Stimulated activated memory B cell treated with anti-CD40 and anti-IgM and Interleukin-4, amounts not matched to agents 10 μg/mL and 1 μg/mL and 100 μg/mL, for 72 hours (primary cell): ENCODE measurements at regions not wholly inside any gene's neighbourhood (a gene's known extent, or its start where the extent isn't known, plus 50 kb on each side); places are given as distances from the start of the nearest gene placed in this dataset.
"Not testable (repeated sequence)": the region's sequence is repeated elsewhere in the genome, so short reads cannot be mapped to it uniquely, and the experiment has no call there.

ENCODE experiments used
- ATAC-seq: fragments of 150-1000 bp; cut with Tn5 transposase; 2 replicates; pipeline ENCODE4 v1.10.0; 2021
- H3K27ac Mint-ChIP-seq: one replicate; pipeline ENCODE4 v1.8.0; 2022; ENCODE audit warnings: mild to moderate bottlenecking, mixed read lengths
- H3K27me3 Mint-ChIP-seq: one replicate; pipeline ENCODE4 v1.8.0; 2022; ENCODE audit warnings: mixed read lengths
- H3K36me3 Mint-ChIP-seq: one replicate; pipeline ENCODE4 v1.8.0; 2022; ENCODE audit warnings: mixed read lengths
- H3K4me1 Mint-ChIP-seq: one replicate; pipeline ENCODE4 v1.8.0; 2022; ENCODE audit warnings: mixed read lengths
- H3K4me3 Mint-ChIP-seq: one replicate; pipeline ENCODE4 v1.8.0; 2022; ENCODE audit warnings: mild to moderate bottlenecking, moderate library complexity, mixed read lengths
- H3K9me3 Mint-ChIP-seq: one replicate; pipeline ENCODE4 v1.8.0; 2022; ENCODE audit warnings: mixed read lengths

DNA sequence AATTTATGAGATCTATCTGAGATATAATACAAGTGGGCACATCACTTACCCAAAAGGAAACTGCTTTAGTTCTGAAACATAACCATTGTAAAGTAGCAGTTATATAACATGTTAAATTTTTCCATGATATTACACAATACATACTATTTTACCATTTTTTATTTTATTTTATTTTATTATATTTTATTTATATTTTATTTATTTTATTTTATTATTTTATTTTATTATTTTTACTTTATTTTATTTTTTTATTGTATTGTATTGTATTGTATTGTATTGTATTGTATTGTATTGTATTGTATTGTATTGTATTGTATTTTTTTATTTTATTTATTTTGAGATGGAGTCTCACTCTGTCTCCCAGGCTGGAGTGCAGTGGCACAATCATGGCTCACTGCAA is 1095.9 kb downstream of the SUCLG1 start:
- H3K4me1 Mint-ChIP-seq, H3K36me3 Mint-ChIP-seq, H3K27me3 Mint-ChIP-seq, H3K4me3 Mint-ChIP-seq, H3K27ac Mint-ChIP-seq, ATAC-seq: not testable (repeated sequence)
- peaks cover 12% of the 10 kb centered on the region for H3K9me3 Mint-ChIP-seq

- Mint-ChIP-seq H3K4me1 (no peaks in the 10 kb centered on the region), H3K4me3 (no peak overlapping the region)
Observed at GRCh38 chr2:83359336-83359735, 1099.7 kb downstream of the SUCLG1 start.

DNA sequence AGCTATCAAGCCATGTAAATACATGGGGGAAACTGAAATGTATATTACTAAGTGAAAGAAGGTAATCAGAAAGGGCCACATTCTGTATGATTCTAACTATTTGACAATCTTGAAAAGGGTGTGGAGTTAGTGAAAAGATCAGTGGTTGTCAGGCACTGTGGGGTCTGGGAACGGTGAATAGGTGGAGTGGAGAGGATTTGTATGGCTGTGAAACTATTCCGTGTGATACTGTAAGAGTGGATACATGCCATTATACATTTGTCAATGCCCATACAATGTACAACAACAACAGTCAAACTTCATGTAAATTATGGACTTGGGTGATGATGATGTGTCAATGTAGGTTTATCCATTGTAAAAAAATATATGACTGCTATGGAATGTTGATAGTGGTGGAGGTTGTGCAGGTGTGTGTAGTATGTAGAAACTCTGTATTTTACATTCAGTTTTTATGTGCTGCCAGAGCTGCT is 1116.2 kb downstream of the SUCLG1 start:
- peaks cover 8% of the 10 kb centered on the region for H3K9me3 Mint-ChIP-seq
- ATAC-seq = no peak
- no peaks in the 10 kb centered on the region for H3K27me3 Mint-ChIP-seq
- no peaks in the 10 kb centered on the region for H3K4me1 Mint-ChIP-seq
- no peaks in the 10 kb centered on the region for H3K36me3 Mint-ChIP-seq
- no peak overlapping the region for H3K4me3 Mint-ChIP-seq
- no peak overlapping the region for H3K27ac Mint-ChIP-seq

More at GRCh38 chr2:83359336-83359735, 1099.7 kb downstream of the SUCLG1 start:
- Mint-ChIP-seq H3K27ac (no peak overlapping the region), H3K9me3 (peaks cover 7% of the 10 kb centered on the region), H3K36me3 (no peaks in the 10 kb centered on the region), H3K27me3 (no peaks in the 10 kb centered on the region)
- ATAC-seq = no peak

- no peaks in the 10 kb centered on the region for H3K36me3 Mint-ChIP-seq
- ATAC-seq = no peak
- H3K4me1 Mint-ChIP-seq = no peaks in the 10 kb centered on the region
- no peaks in the 10 kb centered on the region for H3K27me3 Mint-ChIP-seq
- H3K27ac Mint-ChIP-seq = no peak overlapping the region
- peaks cover 5% of the 10 kb centered on the region for H3K9me3 Mint-ChIP-seq
- no peak overlapping the region for H3K4me3 Mint-ChIP-seq
Observed at GRCh38 chr2:83340424-83340823, 1118.7 kb downstream of the SUCLG1 start.

DNA sequence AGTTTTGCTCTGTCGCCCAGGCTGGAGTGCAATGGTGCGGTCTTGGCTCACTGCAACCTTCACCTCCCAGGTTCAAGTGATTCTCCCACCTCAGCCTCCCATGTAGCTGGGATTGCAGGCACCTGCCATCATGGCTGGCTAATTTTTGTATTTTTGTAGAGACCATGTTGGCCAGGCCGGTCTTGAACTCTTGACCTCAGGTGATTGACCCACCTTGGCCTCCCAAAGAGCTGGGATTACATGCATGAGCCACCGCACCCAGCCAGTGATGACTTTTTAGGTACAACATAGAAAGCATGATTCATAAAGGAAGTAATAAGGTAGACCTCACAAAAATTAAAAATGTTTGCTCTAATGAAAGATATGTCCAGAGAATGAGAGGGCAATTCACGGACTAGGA is 1119.1 kb downstream of the SUCLG1 start:
- not testable (repeated sequence) for H3K4me1 Mint-ChIP-seq, H3K27me3 Mint-ChIP-seq, H3K9me3 Mint-ChIP-seq, H3K27ac Mint-ChIP-seq, H3K36me3 Mint-ChIP-seq, H3K4me3 Mint-ChIP-seq, ATAC-seq

DNA sequence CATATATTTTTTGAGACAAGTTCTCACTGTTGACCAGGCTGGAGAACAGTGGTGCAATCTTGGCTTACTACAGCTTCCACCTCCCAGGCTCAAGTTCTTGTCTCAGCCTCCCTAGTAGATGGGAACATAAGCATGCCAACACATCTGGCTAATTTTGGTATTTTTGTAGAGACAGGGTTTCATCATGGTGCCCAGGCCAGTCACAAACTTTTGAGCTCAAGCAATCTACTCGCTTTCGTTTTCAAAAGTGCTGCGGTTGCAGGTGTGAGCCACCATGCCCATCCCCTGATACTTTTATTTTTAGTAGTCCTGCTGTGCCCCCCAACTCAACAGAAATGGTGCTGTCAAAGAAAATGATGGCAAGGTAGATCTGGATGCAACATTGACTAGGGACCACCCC is 1127.3 kb downstream of the SUCLG1 start:
- Mint-ChIP-seq H3K27me3 (no peaks in the 10 kb centered on the region), H3K36me3 (no peaks in the 10 kb centered on the region), H3K4me1 (no peaks in the 10 kb centered on the region), H3K9me3 (no peaks in the 10 kb centered on the region), H3K4me3 (no peak overlapping the region), H3K27ac (no peak overlapping the region)
- no peak for ATAC-seq

GRCh38 chr2:83323038-83323437 is 1136.0 kb downstream of the SUCLG1 start:
- H3K9me3 Mint-ChIP-seq = peaks cover 6% of the 10 kb centered on the region
- H3K4me1 Mint-ChIP-seq = no peaks in the 10 kb centered on the region
- no peak overlapping the region for H3K27ac Mint-ChIP-seq
- H3K27me3 Mint-ChIP-seq = no peaks in the 10 kb centered on the region
- ATAC-seq = no peak
- H3K36me3 Mint-ChIP-seq = no peaks in the 10 kb centered on the region
- no peak overlapping the region for H3K4me3 Mint-ChIP-seq

GRCh38 chr2:83320053-83320452 is 1139.0 kb downstream of the SUCLG1 start:
- ATAC-seq = no peak
- peaks cover 6% of the 10 kb centered on the region for H3K9me3 Mint-ChIP-seq
- no peaks in the 10 kb centered on the region for H3K36me3 Mint-ChIP-seq
- H3K27ac Mint-ChIP-seq = no peak overlapping the region
- no peaks in the 10 kb centered on the region for H3K27me3 Mint-ChIP-seq
- no peak overlapping the region for H3K4me3 Mint-ChIP-seq
- no peaks in the 10 kb centered on the region for H3K4me1 Mint-ChIP-seq

- no peak for ATAC-seq
- Mint-ChIP-seq H3K4me1 (no peaks in the 10 kb centered on the region), H3K27me3 (no peaks in the 10 kb centered on the region), H3K9me3 (no peaks in the 10 kb centered on the region), H3K27ac (no peak overlapping the region), H3K36me3 (no peaks in the 10 kb centered on the region), H3K4me3 (no peak overlapping the region)
Observed at GRCh38 chr2:83305758-83306378, 1153.2 kb downstream of the SUCLG1 start.

- Mint-ChIP-seq H3K4me1 (no peaks in the 10 kb centered on the region), H3K27me3 (no peaks in the 10 kb centered on the region), H3K4me3 (no peak overlapping the region), H3K36me3 (no peaks in the 10 kb centered on the region), H3K27ac (no peak overlapping the region), H3K9me3 (peaks cover 7% of the 10 kb centered on the region)
- no peak for ATAC-seq
Observed at GRCh38 chr2:83291083-83291482, 1168.0 kb downstream of the SUCLG1 start.

DNA sequence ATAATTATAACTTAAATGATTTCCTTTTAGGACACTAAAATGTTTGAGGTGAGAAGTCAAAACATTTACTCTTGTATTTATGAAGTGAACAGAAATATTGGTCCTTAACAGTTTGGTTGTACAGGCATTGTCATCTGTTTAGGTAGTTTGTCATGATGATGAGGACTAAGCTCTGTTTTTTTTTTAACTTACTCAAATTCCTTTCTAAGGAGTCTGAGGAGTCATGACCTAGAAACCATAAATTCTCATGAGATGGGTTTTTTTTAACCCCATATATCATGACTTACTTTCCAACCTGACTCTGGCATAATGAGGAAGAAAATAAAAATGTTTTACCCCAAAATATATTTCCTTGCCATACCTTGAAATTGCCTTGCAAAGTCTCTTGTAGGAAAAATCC is 1176.2 kb downstream of the SUCLG1 start:
- H3K27me3 Mint-ChIP-seq = no peaks in the 10 kb centered on the region
- no peak for ATAC-seq
- H3K27ac Mint-ChIP-seq = no peak overlapping the region
- H3K4me1 Mint-ChIP-seq = no peaks in the 10 kb centered on the region
- H3K36me3 Mint-ChIP-seq = no peaks in the 10 kb centered on the region
- peaks cover 3% of the 10 kb centered on the region for H3K9me3 Mint-ChIP-seq
- H3K4me3 Mint-ChIP-seq = no peak overlapping the region

- Mint-ChIP-seq H3K4me3 (no peak overlapping the region), H3K9me3 (peaks cover 3% of the 10 kb centered on the region), H3K27me3 (no peaks in the 10 kb centered on the region), H3K27ac (no peak overlapping the region), H3K4me1 (no peaks in the 10 kb centered on the region), H3K36me3 (no peaks in the 10 kb centered on the region)
- ATAC-seq = no peak
Observed at GRCh38 chr2:83282043-83282795, 1176.9 kb downstream of the SUCLG1 start.

DNA sequence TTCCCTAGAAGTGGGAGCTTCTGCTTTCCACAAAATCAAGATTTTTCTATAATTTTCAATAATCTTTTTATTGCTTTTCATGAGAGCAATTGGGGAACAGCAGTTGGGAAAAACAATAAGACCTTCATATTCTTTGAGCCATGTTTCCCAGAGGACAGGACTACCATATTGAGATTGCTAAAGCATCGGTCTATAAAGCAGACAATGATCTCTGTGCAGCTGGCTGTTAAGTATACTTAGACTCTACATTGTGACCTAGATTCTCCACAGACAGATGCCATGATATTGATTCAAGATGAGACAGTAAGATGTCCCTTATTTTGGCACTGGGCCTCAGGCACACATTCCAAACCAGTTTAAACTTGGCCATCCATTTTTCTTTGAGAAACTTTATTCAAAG is 1178.7 kb downstream of the SUCLG1 start:
- no peak for ATAC-seq
- H3K4me1 Mint-ChIP-seq = no peaks in the 10 kb centered on the region
- no peaks in the 10 kb centered on the region for H3K36me3 Mint-ChIP-seq
- no peaks in the 10 kb centered on the region for H3K27me3 Mint-ChIP-seq
- no peak overlapping the region for H3K27ac Mint-ChIP-seq
- no peak overlapping the region for H3K4me3 Mint-ChIP-seq
- peaks cover 3% of the 10 kb centered on the region for H3K9me3 Mint-ChIP-seq

DNA sequence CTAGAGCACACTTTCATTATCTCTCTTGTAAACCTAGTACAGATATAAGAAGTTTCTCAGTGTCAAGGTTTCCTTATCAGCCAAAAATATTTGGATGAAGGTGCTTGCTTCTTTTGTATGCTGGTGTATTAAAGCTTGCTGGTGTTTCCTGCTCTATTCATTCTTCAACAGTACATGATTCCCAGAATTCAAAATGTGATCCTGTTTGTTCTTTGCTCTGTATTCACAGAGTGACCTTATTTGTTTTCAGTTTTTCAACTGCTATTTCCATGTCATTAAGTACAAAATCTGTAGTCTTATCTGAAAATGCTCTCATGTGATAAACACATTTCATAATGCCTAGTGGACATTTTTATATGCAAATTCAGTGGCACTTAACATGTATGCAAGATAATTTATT is 1185.8 kb downstream of the SUCLG1 start:
- no peaks in the 10 kb centered on the region for H3K27me3 Mint-ChIP-seq
- no peak for ATAC-seq
- no peak overlapping the region for H3K4me3 Mint-ChIP-seq
- peaks cover 3% of the 10 kb centered on the region for H3K9me3 Mint-ChIP-seq
- H3K36me3 Mint-ChIP-seq = no peaks in the 10 kb centered on the region
- no peaks in the 10 kb centered on the region for H3K4me1 Mint-ChIP-seq
- H3K27ac Mint-ChIP-seq = no peak overlapping the region

DNA sequence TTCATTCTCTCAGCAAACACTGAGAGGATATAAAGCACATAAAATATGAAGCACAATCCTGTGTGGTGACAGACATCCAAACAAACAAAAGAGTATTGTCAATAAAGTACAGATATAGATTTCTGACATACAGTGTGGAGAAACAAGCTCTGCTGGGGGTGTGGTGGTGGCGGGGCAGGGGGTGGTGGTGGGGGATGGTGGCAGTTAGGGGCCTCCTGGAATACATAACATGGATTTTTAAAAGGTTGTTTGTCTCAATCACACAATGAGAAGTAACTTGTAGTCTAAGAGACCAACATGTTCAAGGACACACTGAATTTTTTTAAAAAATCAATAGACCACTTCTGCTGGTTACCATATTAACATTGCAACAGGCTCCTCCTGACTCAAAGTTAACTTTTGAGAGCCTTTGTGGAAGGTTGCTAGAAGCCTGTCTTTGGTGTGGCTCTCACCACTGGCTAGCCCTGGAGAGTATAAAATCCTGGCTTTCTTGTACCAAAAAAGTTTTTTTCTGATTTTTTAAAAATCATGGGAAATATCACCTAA is 1197.4 kb downstream of the SUCLG1 start:
- Mint-ChIP-seq H3K4me3 (no peak overlapping the region), H3K27ac (no peak overlapping the region), H3K9me3 (peaks cover 2% of the 10 kb centered on the region), H3K36me3 (no peaks in the 10 kb centered on the region), H3K4me1 (no peaks in the 10 kb centered on the region), H3K27me3 (no peaks in the 10 kb centered on the region)
- ATAC-seq = no peak

DNA sequence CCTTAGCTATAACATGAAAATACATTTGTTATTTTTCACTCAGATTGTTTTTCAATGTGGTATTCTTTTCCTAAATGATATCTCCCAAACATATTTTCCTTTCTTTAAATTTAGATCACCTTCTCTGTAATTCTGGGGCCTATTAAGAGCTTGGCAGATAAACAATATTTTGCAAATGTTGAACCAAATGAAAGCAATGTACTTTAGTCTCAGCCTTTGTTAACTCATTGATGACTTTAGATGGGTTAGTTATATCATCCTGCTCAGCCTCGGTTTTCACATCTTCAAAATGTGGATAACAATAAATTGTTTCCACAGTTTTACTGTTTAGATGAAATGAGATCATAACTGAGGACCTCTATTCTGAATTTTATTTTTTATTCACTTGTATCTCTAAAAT is 1205.2 kb downstream of the SUCLG1 start:
- Mint-ChIP-seq H3K9me3 (peaks cover 5% of the 10 kb centered on the region), H3K27ac (no peak overlapping the region), H3K36me3 (no peaks in the 10 kb centered on the region), H3K27me3 (no peaks in the 10 kb centered on the region), H3K4me3 (no peak overlapping the region), H3K4me1 (no peaks in the 10 kb centered on the region)
- no peak for ATAC-seq
